ENCODE measurements at regions not wholly inside any gene's neighbourhood (a gene's known extent, or its start where the extent isn't known, plus 50 kb on each side); places are given as distances from the start of the nearest gene placed in this dataset.

- no peak for TF ChIP-seq CTCF (IDR thresholded peaks at IDR 0.05)
- no peak for TF ChIP-seq POLR2AphosphoS5 (IDR thresholded peaks at IDR 0.05; ENCODE audit: low read depth, low read length)
Measured at GRCh38 chr2:67096886-67097285, 300.2 kb upstream of the ETAA1 start.
